ENCODE measurements at regions not wholly inside any gene's neighbourhood (a gene's known extent, or its start where the extent isn't known, plus 50 kb on each side); places are given as distances from the start of the nearest gene placed in this dataset.

GRCh38 chrX:42946544-42947194 is 168.7 kb upstream of the PPP1R2C start:
- Histone ChIP-seq H3K27me3 (ENCODE audit: insufficient read depth, insufficient read length) (no peaks in the 10 kb centered on the region), H3K9ac (ENCODE audit: insufficient read length, low read depth) (no peak overlapping the region), H3K4me3 (ENCODE audit: insufficient read length, low read depth) (no peak overlapping the region), H3K36me3 (ENCODE audit: insufficient read depth, insufficient read length, low read length) (no peaks in the 10 kb centered on the region), H3K9me3 (ENCODE audit: insufficient read depth, low read length) (no peaks in the 10 kb centered on the region), H3K4me1 (ENCODE audit: insufficient read depth, insufficient read length) (no peaks in the 10 kb centered on the region)
- TF ChIP-seq ZNF274 (IDR thresholded peaks at IDR 0.05; ENCODE audit: low read depth, low read length) (no peak), YY1 (IDR thresholded peaks at IDR 0.05; ENCODE audit: insufficient read depth, insufficient read length) (no peak)
- DNase-seq (ENCODE audit: low read depth, low spot score) = no peak

GRCh38 chrX:42948723-42949657 is 171.0 kb upstream of the PPP1R2C start:
- Histone ChIP-seq H3K36me3 (ENCODE audit: insufficient read depth, insufficient read length, low read length) (no peaks in the 10 kb centered on the region), H3K27me3 (ENCODE audit: insufficient read depth, insufficient read length) (no peaks in the 10 kb centered on the region), H3K4me3 (ENCODE audit: insufficient read length, low read depth) (no peak overlapping the region), H3K9ac (ENCODE audit: insufficient read length, low read depth) (no peak overlapping the region), H3K4me1 (ENCODE audit: insufficient read depth, insufficient read length) (no peaks in the 10 kb centered on the region), H3K9me3 (ENCODE audit: insufficient read depth, low read length) (peaks cover 3% of the 10 kb centered on the region; the same call in 1 of the 2 replicates)
- TF ChIP-seq YY1 (IDR thresholded peaks at IDR 0.05; ENCODE audit: insufficient read depth, insufficient read length) (no peak), ZNF274 (IDR thresholded peaks at IDR 0.05; ENCODE audit: low read depth, low read length) (no peak), SUZ12 (IDR thresholded peaks at IDR 0.05; ENCODE audit: extremely low read depth, insufficient read depth, insufficient read length) (no peak)
- no peak for DNase-seq (ENCODE audit: low read depth, low spot score)

DNA sequence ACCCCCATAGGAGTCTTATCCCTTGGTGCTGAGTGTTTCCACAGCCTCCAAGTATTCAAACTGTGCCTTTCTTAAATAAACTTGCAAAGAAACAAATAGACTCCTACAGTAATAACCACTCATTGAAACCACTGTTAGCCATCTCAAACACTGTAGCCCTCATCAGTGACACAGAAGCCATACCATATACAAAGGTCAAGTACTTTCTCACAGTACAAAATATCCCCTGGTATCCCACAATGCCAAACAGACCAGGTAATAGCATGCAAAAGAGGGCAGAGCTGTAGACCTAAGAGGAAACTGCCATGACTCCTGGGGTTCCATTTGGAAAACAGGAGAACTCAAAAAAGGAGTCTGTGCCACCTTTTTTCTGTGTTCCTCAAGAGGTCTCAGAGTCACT is 173.8 kb upstream of the PPP1R2C start:
- Histone ChIP-seq H3K4me1 (ENCODE audit: insufficient read depth, insufficient read length) (no peaks in the 10 kb centered on the region), H3K4me3 (ENCODE audit: insufficient read length, low read depth) (no peak overlapping the region), H3K9me3 (ENCODE audit: insufficient read depth, low read length) (peaks cover 3% of the 10 kb centered on the region; the same call in 1 of the 2 replicates), H3K36me3 (ENCODE audit: insufficient read depth, insufficient read length, low read length) (no peaks in the 10 kb centered on the region), H3K9ac (ENCODE audit: insufficient read length, low read depth) (no peak overlapping the region), H3K27me3 (ENCODE audit: insufficient read depth, insufficient read length) (no peaks in the 10 kb centered on the region)
- DNase-seq (ENCODE audit: low read depth, low spot score) = no peak
- TF ChIP-seq SUZ12 (IDR thresholded peaks at IDR 0.05; ENCODE audit: extremely low read depth, insufficient read depth, insufficient read length) (no peak), YY1 (IDR thresholded peaks at IDR 0.05; ENCODE audit: insufficient read depth, insufficient read length) (no peak), ZNF274 (IDR thresholded peaks at IDR 0.05; ENCODE audit: low read depth, low read length) (no peak)

DNA sequence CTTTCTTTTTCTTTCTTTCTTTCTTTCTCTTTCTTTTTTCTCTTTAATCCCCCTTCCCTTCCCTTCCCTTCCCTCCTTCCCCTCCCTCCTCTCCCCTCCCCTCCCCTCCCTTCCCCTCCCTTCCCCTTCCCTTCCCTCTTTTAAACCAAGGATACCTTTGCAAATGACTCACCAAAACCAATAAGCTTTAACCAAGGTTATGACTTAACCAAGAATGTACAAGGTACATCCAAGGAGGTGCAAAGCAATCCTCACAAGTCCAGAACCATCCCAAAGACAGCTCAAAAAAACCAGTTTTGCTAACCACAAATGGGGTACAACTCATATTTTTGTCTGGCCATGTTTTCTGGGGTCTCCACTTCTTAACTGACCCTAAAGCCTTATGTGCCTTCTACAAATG is 174.7 kb upstream of the PPP1R2C start:
- H3K36me3 ChIP-seq (ENCODE audit: insufficient read depth, insufficient read length, low read length) = no peaks in the 10 kb centered on the region
- TF ChIP-seq ZNF274 (IDR thresholded peaks at IDR 0.05; ENCODE audit: low read depth, low read length) (no peak), YY1 (IDR thresholded peaks at IDR 0.05; ENCODE audit: insufficient read depth, insufficient read length) (no peak), SUZ12 (IDR thresholded peaks at IDR 0.05; ENCODE audit: extremely low read depth, insufficient read depth, insufficient read length) (no peak)
- no peaks in the 10 kb centered on the region for H3K4me1 ChIP-seq (ENCODE audit: insufficient read depth, insufficient read length)
- no peaks in the 10 kb centered on the region for H3K27me3 ChIP-seq (ENCODE audit: insufficient read depth, insufficient read length)
- peaks cover 3% of the 10 kb centered on the region; the same call in 1 of the 2 replicates for H3K9me3 ChIP-seq (ENCODE audit: insufficient read depth, low read length)
- DNase-seq (ENCODE audit: low read depth, low spot score) = no peak
- H3K9ac ChIP-seq (ENCODE audit: insufficient read length, low read depth) = no peak overlapping the region
- H3K4me3 ChIP-seq (ENCODE audit: insufficient read length, low read depth) = no peak overlapping the region

DNA sequence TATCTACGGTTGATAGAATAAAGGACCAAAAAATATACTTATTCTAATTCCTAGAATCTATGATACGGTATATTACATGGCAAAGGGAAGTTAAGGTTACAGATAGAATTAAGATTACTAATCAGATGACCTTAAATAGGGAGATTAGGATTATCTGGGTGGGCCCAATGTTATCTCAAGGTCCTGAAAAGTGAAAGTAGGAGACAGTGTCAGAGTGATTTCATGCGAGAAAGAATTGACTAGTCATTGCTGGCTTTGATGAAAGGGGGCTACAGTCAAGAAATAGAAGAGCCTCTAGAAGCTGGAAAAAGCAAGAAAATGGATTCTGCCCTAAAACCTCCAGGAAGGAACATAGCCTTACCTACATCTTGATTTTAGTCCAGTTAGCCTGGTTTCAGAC is 176.9 kb upstream of the PPP1R2C start:
- Histone ChIP-seq H3K36me3 (ENCODE audit: insufficient read depth, insufficient read length, low read length) (no peaks in the 10 kb centered on the region), H3K9me3 (ENCODE audit: insufficient read depth, low read length) (peaks cover 3% of the 10 kb centered on the region; the same call in 1 of the 2 replicates), H3K4me3 (ENCODE audit: insufficient read length, low read depth) (no peak overlapping the region), H3K27me3 (ENCODE audit: insufficient read depth, insufficient read length) (no peaks in the 10 kb centered on the region), H3K9ac (ENCODE audit: insufficient read length, low read depth) (no peak overlapping the region), H3K4me1 (ENCODE audit: insufficient read depth, insufficient read length) (no peaks in the 10 kb centered on the region)
- TF ChIP-seq ZNF274 (IDR thresholded peaks at IDR 0.05; ENCODE audit: low read depth, low read length) = no peak
- TF ChIP-seq YY1 (IDR thresholded peaks at IDR 0.05; ENCODE audit: insufficient read depth, insufficient read length) = no peak
- no peak for TF ChIP-seq SUZ12 (IDR thresholded peaks at IDR 0.05; ENCODE audit: extremely low read depth, insufficient read depth, insufficient read length)
- DNase-seq (ENCODE audit: low read depth, low spot score) = no peak

DNA sequence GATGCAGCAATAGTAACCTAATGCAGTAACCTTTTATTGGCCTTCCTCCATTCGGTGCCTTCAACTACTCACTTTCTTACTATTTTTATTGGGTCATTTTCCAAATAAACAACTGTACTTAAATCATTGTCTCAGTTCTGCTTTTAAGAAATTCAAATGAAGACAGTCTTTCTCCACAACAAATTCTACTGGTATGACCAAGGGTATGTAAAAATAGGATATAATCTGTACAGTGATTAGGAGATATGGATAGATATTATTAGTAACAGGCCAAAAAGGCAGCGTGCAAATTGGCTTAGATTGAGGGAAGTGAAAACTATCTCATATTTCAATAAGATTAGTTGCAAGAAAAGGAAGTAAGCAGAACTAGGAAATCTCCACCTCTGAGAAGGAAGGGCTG is 177.4 kb upstream of the PPP1R2C start:
- Histone ChIP-seq H3K36me3 (ENCODE audit: insufficient read depth, insufficient read length, low read length) (no peaks in the 10 kb centered on the region), H3K4me3 (ENCODE audit: insufficient read length, low read depth) (no peak overlapping the region), H3K9me3 (ENCODE audit: insufficient read depth, low read length) (peaks cover 3% of the 10 kb centered on the region; the same call in 1 of the 2 replicates), H3K4me1 (ENCODE audit: insufficient read depth, insufficient read length) (no peaks in the 10 kb centered on the region), H3K9ac (ENCODE audit: insufficient read length, low read depth) (no peak overlapping the region), H3K27me3 (ENCODE audit: insufficient read depth, insufficient read length) (no peaks in the 10 kb centered on the region)
- no peak for TF ChIP-seq YY1 (IDR thresholded peaks at IDR 0.05; ENCODE audit: insufficient read depth, insufficient read length)
- no peak for TF ChIP-seq ZNF274 (IDR thresholded peaks at IDR 0.05; ENCODE audit: low read depth, low read length)
- TF ChIP-seq SUZ12 (IDR thresholded peaks at IDR 0.05; ENCODE audit: extremely low read depth, insufficient read depth, insufficient read length) = no peak
- DNase-seq (ENCODE audit: low read depth, low spot score) = no peak

- no peak for DNase-seq (ENCODE audit: low read depth, low spot score)
- Histone ChIP-seq H3K27me3 (ENCODE audit: insufficient read depth, insufficient read length) (no peaks in the 10 kb centered on the region), H3K9ac (ENCODE audit: insufficient read length, low read depth) (no peak overlapping the region), H3K4me1 (ENCODE audit: insufficient read depth, insufficient read length) (no peaks in the 10 kb centered on the region), H3K4me3 (ENCODE audit: insufficient read length, low read depth) (no peak overlapping the region), H3K36me3 (ENCODE audit: insufficient read depth, insufficient read length, low read length) (no peaks in the 10 kb centered on the region), H3K9me3 (ENCODE audit: insufficient read depth, low read length) (peaks cover 12% of the 10 kb centered on the region)
- TF ChIP-seq SUZ12 (IDR thresholded peaks at IDR 0.05; ENCODE audit: extremely low read depth, insufficient read depth, insufficient read length) (no peak), ZNF274 (IDR thresholded peaks at IDR 0.05; ENCODE audit: low read depth, low read length) (no peak), YY1 (IDR thresholded peaks at IDR 0.05; ENCODE audit: insufficient read depth, insufficient read length) (no peak)
These were observed 189.8 kb upstream of the PPP1R2C start for GRCh38 chrX:42967681-42968300.

Measured in NT2/D1 (cell line).